PC-9 (cell line): ENCODE measurements at regions not wholly inside any gene's neighbourhood (a gene's known extent, or its start where the extent isn't known, plus 50 kb on each side); places are given as distances from the start of the nearest gene placed in this dataset.
"Not testable (repeated sequence)": the region's sequence is repeated elsewhere in the genome, so short reads cannot be mapped to it uniquely, and the experiment has no call there.

Experiments used
- BruUV-seq: library from RNA; stranded (reverse); fragments of 400-500 nt; replicated peaks from 2 replicates; lab custom pipeline; 2021; lab: Mats Ljungman, UMichigan
- CTCF ChIA-PET: fragments of 300-600 bp; sonication (Branson Sonifier 250); formaldehyde crosslinking; loops from one replicate; lab custom pipeline; 2022; ENCODE audit warnings: antibody characterized with exemption; lab: Charles Lee
- POLR2A ChIA-PET: fragments of 300-600 bp; sonication (Branson Sonifier 250); formaldehyde crosslinking; loops from one replicate; lab custom pipeline; 2022; ENCODE audit warnings: antibody characterized with exemption; ENCODE audit not compliant: unreplicated experiment; lab: Charles Lee
- DNase-seq, 2 experiments: peaks; one replicate each; pipeline versions ENCODE4 v3.0.0 to v3.0.0-alpha.2; 2015 to 2022; ENCODE audit warnings: mixed read lengths in 1 of 2
- H2AFZ ChIP-seq: fragments of 200-600 bp; sonication (generic); 2 replicates; pipeline ENCODE4 v1.8.1; 2017; ENCODE audit warnings: antibody characterized with exemption
- H3F3A ChIP-seq: fragments of 200-600 bp; sonication (generic); 2 replicates; pipeline ENCODE4 v1.8.1; 2017; ENCODE audit warnings: antibody characterized with exemption, mild to moderate bottlenecking, low read depth; ENCODE audit not compliant: insufficient read depth
- H3K27ac ChIP-seq: fragments of 200-600 bp; sonication (generic); 2 replicates; pipeline ENCODE4 v1.6.1; 2016; ENCODE audit warnings: mixed run types
- H3K27me3 ChIP-seq: fragments of 200-600 bp; sonication (generic); 2 replicates; pipeline ENCODE4 v1.6.1; 2016; ENCODE audit warnings: low read depth, mixed run types; ENCODE audit not compliant: insufficient read depth
- H3K36me3 ChIP-seq: fragments of 200-600 bp; sonication (generic); 2 replicates; pipeline ENCODE4 v1.6.1; 2016; ENCODE audit warnings: low read depth, mixed run types
- H3K4me1 ChIP-seq: fragments of 200-600 bp; sonication (generic); replicated peaks from 2 replicates; pipeline ENCODE4 v1.6.1; 2016; ENCODE audit warnings: mixed run types; ENCODE audit not compliant: insufficient read depth
- H3K4me2 ChIP-seq: fragments of 200-600 bp; sonication (generic); 2 replicates; pipeline ENCODE4 v1.6.1; 2017; ENCODE audit warnings: mixed run types
- H3K4me3 ChIP-seq: fragments of 200-600 bp; sonication (generic); 2 replicates; pipeline ENCODE4 v1.6.1; 2016; ENCODE audit warnings: mixed run types
- H3K79me2 ChIP-seq: fragments of 200-600 bp; sonication (generic); 2 replicates; pipeline ENCODE4 v1.6.1; 2017; ENCODE audit warnings: low read depth, mixed run types
- H3K9me2 ChIP-seq: fragments of 200-600 bp; sonication (generic); 2 replicates; pipeline ENCODE4 v1.8.1; 2017; ENCODE audit warnings: mild to moderate bottlenecking; ENCODE audit not compliant: insufficient read depth
- H3K9me3 ChIP-seq: fragments of 200-600 bp; sonication (generic); 2 replicates; pipeline ENCODE4 v1.8.1; 2016; ENCODE audit warnings: low read depth; ENCODE audit not compliant: insufficient read depth
- H4K20me1 ChIP-seq: fragments of 200-600 bp; sonication (generic); 2 replicates; pipeline ENCODE4 v1.8.1; 2017; ENCODE audit not compliant: insufficient read depth
- CTCF ChIP-seq: fragments of 200-600 bp; sonication (generic); conservative IDR thresholded peaks from 2 replicates; pipeline ENCODE4 v1.6.1; 2017; ENCODE audit warnings: mixed run types, antibody characterized with exemption, mild to moderate bottlenecking, moderate library complexity
- EZH2 ChIP-seq: fragments of 200-600 bp; sonication (generic); IDR thresholded peaks from 2 replicates; pipeline ENCODE4 v1.8.0; 2017; ENCODE audit warnings: antibody characterized with exemption, low read depth
- intact Hi-C: fragments of 100-400 bp; cut with micrococcal nuclease; formaldehyde crosslinking; loops from one replicate; pipeline ENCODE4 v1.10.0; 2022; ENCODE audit not compliant: unreplicated experiment

- H4K20me1 ChIP-seq, H3K9me3 ChIP-seq, H3K4me1 ChIP-seq, H3K79me2 ChIP-seq, H3K4me3 ChIP-seq, H3K27ac ChIP-seq, H3K4me2 ChIP-seq, H3K36me3 ChIP-seq, H3F3A ChIP-seq, H3K9me2 ChIP-seq, DNase-seq, H3K27me3 ChIP-seq, BruUV-seq, CTCF ChIA-PET, H2AFZ ChIP-seq, intact Hi-C loops, POLR2A ChIA-PET: not testable (repeated sequence)
These were observed 198.1 kb downstream of the NPIPA7 start for GRCh38 chr16:16577062-16577461.

- Histone ChIP-seq H3F3A (no peaks in the 10 kb centered on the region), H3K4me2 (no peak overlapping the region), H3K27me3 (0 out of 2 replicates have a peak, but pooled peaks cover 2% of the 10 kb centered on the region), H3K79me2 (no peaks in the 10 kb centered on the region), H4K20me1 (no peaks in the 10 kb centered on the region), H2AFZ (no peak overlapping the region), H3K9me3 (no peaks in the 10 kb centered on the region), H3K4me1 (no peaks in the 10 kb centered on the region), H3K27ac (no peak overlapping the region), H3K4me3 (no peak overlapping the region), H3K9me2 (no peaks in the 10 kb centered on the region), H3K36me3 (no peaks in the 10 kb centered on the region)
- TF ChIP-seq EZH2 = no peak
- no peak for TF ChIP-seq CTCF
- ChIA-PET POLR2A (no interaction called here), CTCF (no interaction called here)
- intact Hi-C loops = no loop called here
- no peak for DNase-seq
- BruUV-seq = no TSS peak
These were observed 199.8 kb downstream of the NPIPA7 start for GRCh38 chr16:16578701-16579100.

GRCh38 chr16:16582916-16583315 is 204.0 kb downstream of the NPIPA7 start:
- H3K4me3 ChIP-seq, intact Hi-C loops, H3K27ac ChIP-seq, H3K4me2 ChIP-seq, H3K36me3 ChIP-seq, POLR2A ChIA-PET, DNase-seq, H3K79me2 ChIP-seq, BruUV-seq, CTCF ChIA-PET, H3K27me3 ChIP-seq, H2AFZ ChIP-seq, H3K9me3 ChIP-seq, H3K9me2 ChIP-seq, H4K20me1 ChIP-seq, H3F3A ChIP-seq, H3K4me1 ChIP-seq: not testable (repeated sequence)

GRCh38 chr16:16586073-16586651 is 207.2 kb downstream of the NPIPA7 start:
- H3K9me3 ChIP-seq, H3F3A ChIP-seq, H3K79me2 ChIP-seq, DNase-seq, H3K4me2 ChIP-seq, H3K9me2 ChIP-seq, BruUV-seq, POLR2A ChIA-PET, H3K27me3 ChIP-seq, H3K27ac ChIP-seq, H2AFZ ChIP-seq, H3K4me3 ChIP-seq, H3K4me1 ChIP-seq, H3K36me3 ChIP-seq, H4K20me1 ChIP-seq, intact Hi-C loops, CTCF ChIA-PET: not testable (repeated sequence)

GRCh38 chr16:16586969-16587368 is 208.0 kb downstream of the NPIPA7 start:
- H3F3A ChIP-seq, H3K9me3 ChIP-seq, H4K20me1 ChIP-seq, H3K4me3 ChIP-seq, H3K4me2 ChIP-seq, CTCF ChIA-PET, H2AFZ ChIP-seq, H3K9me2 ChIP-seq, H3K27me3 ChIP-seq, intact Hi-C loops, H3K4me1 ChIP-seq, H3K36me3 ChIP-seq, POLR2A ChIA-PET, H3K27ac ChIP-seq, DNase-seq, BruUV-seq, H3K79me2 ChIP-seq: not testable (repeated sequence)

- H3K4me1 ChIP-seq, H3F3A ChIP-seq, CTCF ChIA-PET, H3K27ac ChIP-seq, H3K4me2 ChIP-seq, H2AFZ ChIP-seq, H4K20me1 ChIP-seq, H3K27me3 ChIP-seq, H3K9me3 ChIP-seq, DNase-seq, H3K9me2 ChIP-seq, POLR2A ChIA-PET, H3K4me3 ChIP-seq, BruUV-seq, H3K36me3 ChIP-seq, H3K79me2 ChIP-seq, intact Hi-C loops: not testable (repeated sequence)
These were observed 209.5 kb downstream of the NPIPA7 start for GRCh38 chr16:16588436-16588835.
